ENCODE measurements at regions not wholly inside any gene's neighbourhood (a gene's known extent, or its start where the extent isn't known, plus 50 kb on each side); places are given as distances from the start of the nearest gene placed in this dataset.

DNA sequence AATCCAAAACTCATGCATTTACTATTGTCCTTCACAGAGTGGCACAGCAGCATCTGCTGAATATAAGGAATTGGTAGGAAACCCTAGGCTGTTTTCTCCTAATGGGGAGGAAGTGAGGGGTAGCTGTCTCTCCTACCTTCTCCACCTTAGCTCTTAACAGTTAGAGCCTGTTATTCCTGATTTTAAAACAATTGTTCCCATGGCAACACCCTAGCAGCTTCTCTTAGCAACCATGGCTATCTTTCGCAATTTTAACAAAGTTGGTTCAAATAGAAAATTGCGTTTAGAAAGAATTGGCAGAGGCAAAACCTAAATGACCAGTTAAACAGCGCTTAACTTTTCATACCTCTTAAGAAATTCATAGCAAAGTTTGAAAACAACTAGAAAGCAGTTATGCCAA lies 603.4 kb upstream of the AUTS2 start:
- TF ChIP-seq POLR2A (IDR thresholded peaks at IDR 0.05; ENCODE audit: low read depth, low read length), result no peak
- TF ChIP-seq, protein P1, sequence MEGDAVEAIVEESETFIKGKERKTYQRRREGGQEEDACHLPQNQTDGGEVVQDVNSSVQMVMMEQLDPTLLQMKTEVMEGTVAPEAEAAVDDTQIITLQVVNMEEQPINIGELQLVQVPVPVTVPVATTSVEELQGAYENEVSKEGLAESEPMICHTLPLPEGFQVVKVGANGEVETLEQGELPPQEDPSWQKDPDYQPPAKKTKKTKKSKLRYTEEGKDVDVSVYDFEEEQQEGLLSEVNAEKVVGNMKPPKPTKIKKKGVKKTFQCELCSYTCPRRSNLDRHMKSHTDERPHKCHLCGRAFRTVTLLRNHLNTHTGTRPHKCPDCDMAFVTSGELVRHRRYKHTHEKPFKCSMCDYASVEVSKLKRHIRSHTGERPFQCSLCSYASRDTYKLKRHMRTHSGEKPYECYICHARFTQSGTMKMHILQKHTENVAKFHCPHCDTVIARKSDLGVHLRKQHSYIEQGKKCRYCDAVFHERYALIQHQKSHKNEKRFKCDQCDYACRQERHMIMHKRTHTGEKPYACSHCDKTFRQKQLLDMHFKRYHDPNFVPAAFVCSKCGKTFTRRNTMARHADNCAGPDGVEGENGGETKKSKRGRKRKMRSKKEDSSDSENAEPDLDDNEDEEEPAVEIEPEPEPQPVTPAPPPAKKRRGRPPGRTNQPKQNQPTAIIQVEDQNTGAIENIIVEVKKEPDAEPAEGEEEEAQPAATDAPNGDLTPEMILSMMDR (conservative IDR thresholded peaks at IDR 0.05; ENCODE audit: low read depth, low read length), result no peak
- TF ChIP-seq RFX5 (IDR thresholded peaks at IDR 0.05; ENCODE audit: low read depth, low read length), result no peak
- no peak for TF ChIP-seq CHD1 (IDR thresholded peaks at IDR 0.05; ENCODE audit: low read depth, low read length)
- TF ChIP-seq USF2 (IDR thresholded peaks at IDR 0.05; ENCODE audit: low read depth, low read length), result no peak
- no peak for TF ChIP-seq SMC3 (IDR thresholded peaks at IDR 0.05; ENCODE audit: low read depth, low read length)
- no peak for TF ChIP-seq FOS (IDR thresholded peaks at IDR 0.05; ENCODE audit: low read depth, low read length)

Data from IMR-90 (cell line).